ENCODE measurements at regions not wholly inside any gene's neighbourhood (a gene's known extent, or its start where the extent isn't known, plus 50 kb on each side); places are given as distances from the start of the nearest gene placed in this dataset.

- DNase-seq (ENCODE audit: low read depth, low spot score) (no peak), ATAC-seq (no peak)
- TF ChIP-seq TCF7L2 (IDR thresholded peaks at IDR 0.05; ENCODE audit: low read depth, low read length) (no peak), SIN3A (IDR thresholded peaks at IDR 0.05; ENCODE audit: borderline replicate concordance, insufficient read depth, low read depth, low read length) (no peak), CTCF (IDR thresholded peaks at IDR 0.05) (no peak), POLR2AphosphoS5 (IDR thresholded peaks at IDR 0.05; ENCODE audit: low read depth, low read length) (no peak), REST (IDR thresholded peaks at IDR 0.05; ENCODE audit: insufficient read depth in 1 of 2, low read depth in 2 of 2, low read length in 1 of 2) (no peak)
- no peak overlapping the region for H3K4me3 ChIP-seq (ENCODE audit: low read depth in 2 of 2, low read length in 2 of 2)
- intact Hi-C loops (cut with micrococcal nuclease; ENCODE audit: unreplicated experiment) = no loop called here
- H3K27me3 ChIP-seq (ENCODE audit: control insufficient read depth, insufficient read depth, low read length) = no peaks in the 10 kb centered on the region
- ChIA-PET CTCF (no interaction called here), POLR2A (no interaction called here)
- H3K36me3 ChIP-seq (ENCODE audit: control insufficient read depth, insufficient read depth, low read length) = no peaks in the 10 kb centered on the region
- no TSS peak for BruUV-seq (replicated peaks)
- in situ Hi-C loops (cut with HindIII; ENCODE audit: low pct_unique_long_range_greater_than_20kb, low sequenced_read_pairs) = no loop called here
- no peaks in the 10 kb centered on the region for H3K9me3 ChIP-seq (ENCODE audit: control insufficient read depth, insufficient read depth, low read depth, low read length)
- no peaks in the 10 kb centered on the region for H3K4me1 ChIP-seq (ENCODE audit: control insufficient read depth, insufficient read depth, low read length)
- no peak overlapping the region for H3K27ac ChIP-seq (ENCODE audit: low read length)
These were observed 362.0 kb downstream of the METTL15 start for GRCh38 chr11:28470180-28470579.

GRCh38 chr11:28466506-28466905 lies 358.3 kb downstream of the METTL15 start:
- BruUV-seq (replicated peaks) = no TSS peak
- Histone ChIP-seq H3K9me3 (ENCODE audit: control insufficient read depth, insufficient read depth, low read depth, low read length) (no peaks in the 10 kb centered on the region), H3K4me3 (ENCODE audit: low read depth in 2 of 2, low read length in 2 of 2) (no peak overlapping the region), H3K27me3 (ENCODE audit: control insufficient read depth, insufficient read depth, low read length) (no peaks in the 10 kb centered on the region), H3K4me1 (ENCODE audit: control insufficient read depth, insufficient read depth, low read length) (no peaks in the 10 kb centered on the region), H3K27ac (ENCODE audit: low read length) (no peak overlapping the region), H3K36me3 (ENCODE audit: control insufficient read depth, insufficient read depth, low read length) (no peaks in the 10 kb centered on the region)
- ChIA-PET POLR2A (no interaction called here), CTCF (no interaction called here)
- in situ Hi-C loops (cut with HindIII; ENCODE audit: low pct_unique_long_range_greater_than_20kb, low sequenced_read_pairs) (no loop called here), intact Hi-C loops (cut with micrococcal nuclease; ENCODE audit: unreplicated experiment) (no loop called here)
- no peak for ATAC-seq
- TF ChIP-seq POLR2AphosphoS5 (IDR thresholded peaks at IDR 0.05; ENCODE audit: low read depth, low read length) (no peak), TCF7L2 (IDR thresholded peaks at IDR 0.05; ENCODE audit: low read depth, low read length) (no peak), CTCF (IDR thresholded peaks at IDR 0.05) (no peak), REST (IDR thresholded peaks at IDR 0.05; ENCODE audit: insufficient read depth in 1 of 2, low read depth in 2 of 2, low read length in 1 of 2) (no peak), SIN3A (IDR thresholded peaks at IDR 0.05; ENCODE audit: borderline replicate concordance, insufficient read depth, low read depth, low read length) (no peak)
- DNase-seq (ENCODE audit: low read depth, low spot score) = no peak
